HG03354 (cell line): ENCODE measurements at regions not wholly inside any gene's neighbourhood (a gene's known extent, or its start where the extent isn't known, plus 50 kb on each side); places are given as distances from the start of the nearest gene placed in this dataset.

ENCODE experiments used
- ATAC-seq: cut with Tn5 transposase; IDR thresholded peaks from one replicate; pipeline ENCODE4 v1.9.1; 2021; ENCODE audit warnings: mild to moderate bottlenecking; ENCODE audit not compliant: unreplicated experiment, poor library complexity, severe bottlenecking

- no peak for ATAC-seq
These were observed 76.3 kb downstream of the PSMG1 start for GRCh38 chr21:39106881-39107462.

GRCh38 chr21:39105836-39106235, 77.4 kb downstream of the PSMG1 start:
- no peak for ATAC-seq

GRCh38 chr21:39105341-39105765, 77.9 kb downstream of the PSMG1 start:
- no peak for ATAC-seq

- ATAC-seq: no peak
These were observed 78.3 kb downstream of the PSMG1 start for GRCh38 chr21:39104911-39105310.

GRCh38 chr21:39103689-39104088, 79.6 kb downstream of the PSMG1 start:
- ATAC-seq: no peak

- no peak for ATAC-seq
These were observed 83.4 kb downstream of the PSMG1 start for GRCh38 chr21:39099859-39100258.

- ATAC-seq: no peak
These were observed 84.5 kb downstream of the PSMG1 start for GRCh38 chr21:39098696-39099200.

GRCh38 chr21:39097981-39098380, 85.3 kb downstream of the PSMG1 start:
- ATAC-seq: no peak

- no peak for ATAC-seq
These were observed 85.9 kb downstream of the PSMG1 start for GRCh38 chr21:39097335-39097861.

GRCh38 chr21:39096754-39097153, 86.5 kb downstream of the PSMG1 start:
- no peak for ATAC-seq

- no peak for ATAC-seq
These were observed 87.6 kb downstream of the PSMG1 start for GRCh38 chr21:39095681-39096080.

- no peak for ATAC-seq
These were observed 88.2 kb downstream of the PSMG1 start for GRCh38 chr21:39094847-39095579.

- ATAC-seq: no peak
These were observed 89.0 kb downstream of the PSMG1 start for GRCh38 chr21:39094087-39094780.

GRCh38 chr21:39093526-39093925, 89.7 kb downstream of the PSMG1 start:
- no peak for ATAC-seq

- no peak for ATAC-seq
These were observed 94.3 kb downstream of the PSMG1 start for GRCh38 chr21:39088831-39089380.

GRCh38 chr21:39088031-39088370, 95.2 kb downstream of the PSMG1 start:
- no peak for ATAC-seq

- ATAC-seq: no peak
These were observed 95.8 kb downstream of the PSMG1 start for GRCh38 chr21:39087238-39088030.

- no peak for ATAC-seq
These were observed 96.7 kb downstream of the PSMG1 start for GRCh38 chr21:39086547-39086946.

GRCh38 chr21:39085843-39086405, 97.3 kb downstream of the PSMG1 start:
- ATAC-seq: no peak
